ENCODE measurements at regions not wholly inside any gene's neighbourhood (a gene's known extent, or its start where the extent isn't known, plus 50 kb on each side); places are given as distances from the start of the nearest gene placed in this dataset.

DNA sequence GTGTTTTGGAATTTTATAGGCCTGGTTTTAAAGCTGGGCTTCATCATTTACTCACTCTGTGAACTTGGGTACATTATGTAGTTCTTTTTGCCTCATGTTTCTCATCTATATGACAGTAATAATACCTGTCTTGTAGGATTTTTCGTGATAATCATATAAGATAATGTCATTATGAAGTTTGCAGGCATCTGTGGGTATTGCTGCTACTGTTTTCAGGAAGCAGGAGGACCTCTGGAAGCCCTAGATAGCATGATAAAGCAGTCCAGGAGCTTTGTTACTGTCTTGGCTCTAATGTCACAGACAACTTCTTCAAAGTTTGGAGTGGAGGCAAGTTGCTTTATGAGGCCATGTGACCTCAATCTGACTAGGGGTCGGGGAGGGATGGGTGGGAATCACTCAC lies 145.0 kb upstream of the MEIS2 start:
- Histone ChIP-seq H3K4me2 (ENCODE audit: low read length) (no peak overlapping the region), H2BK120ac (ENCODE audit: insufficient read depth, low read length, poor library complexity) (no peak overlapping the region), H3K23ac (ENCODE audit: low read length) (no peak overlapping the region), H3K14ac (ENCODE audit: low read length) (no peak overlapping the region), H2BK5ac (ENCODE audit: low read depth, low read length, poor library complexity) (no peak overlapping the region), H3K4ac (ENCODE audit: low read depth, low read length) (no peak overlapping the region), H3K18ac (ENCODE audit: low read length) (no peak overlapping the region), H3K4me3 (ENCODE audit: low read depth, low read length) (no peak overlapping the region), H3K4me1 (ENCODE audit: control insufficient read depth in 1 of 2, insufficient read depth in 2 of 2, low read length in 2 of 2) (no peaks in the 10 kb centered on the region), H3K79me1 (ENCODE audit: low read length) (no peaks in the 10 kb centered on the region), H2BK12ac (ENCODE audit: low read length) (no peak overlapping the region), H2AK5ac (ENCODE audit: low read length) (no peak overlapping the region), H4K12ac (ENCODE audit: low read depth, low read length) (no peak overlapping the region), H2AFZ (ENCODE audit: insufficient read depth, low read length, poor library complexity) (no peak overlapping the region), H3K9ac (ENCODE audit: low read length) (no peak overlapping the region), H4K91ac (ENCODE audit: low read depth, low read length) (no peak overlapping the region), H3K9me3 (ENCODE audit: insufficient read depth, low read depth, low read length) (no peaks in the 10 kb centered on the region), H3K79me2 (ENCODE audit: control insufficient read depth, insufficient read depth, low read length, poor library complexity) (no peaks in the 10 kb centered on the region), H4K8ac (ENCODE audit: low read depth, low read length) (no peak overlapping the region), H3K27me3 (ENCODE audit: insufficient read depth, low read length) (no peaks in the 10 kb centered on the region), H3K36me3 (ENCODE audit: control insufficient read depth in 1 of 2, insufficient read depth in 2 of 2, low read length in 2 of 2) (no peaks in the 10 kb centered on the region), H3K27ac (ENCODE audit: low read depth, low read length) (no peak overlapping the region)
- DNase-seq: no peak
- WGBS (ENCODE audit: extremely low coverage, insufficient coverage, insufficient read length): no CpG with 5 or more reads among the region's 2 CpGs

- Histone ChIP-seq H3K4me2 (ENCODE audit: low read length) (no peak overlapping the region), H3K27me3 (ENCODE audit: insufficient read depth, low read length) (no peaks in the 10 kb centered on the region), H3K79me1 (ENCODE audit: low read length) (no peaks in the 10 kb centered on the region), H3K18ac (ENCODE audit: low read length) (no peak overlapping the region), H2AK5ac (ENCODE audit: low read length) (no peak overlapping the region), H2BK120ac (ENCODE audit: insufficient read depth, low read length, poor library complexity) (no peak overlapping the region), H2BK12ac (ENCODE audit: low read length) (no peak overlapping the region), H4K12ac (ENCODE audit: low read depth, low read length) (no peak overlapping the region), H3K4ac (ENCODE audit: low read depth, low read length) (no peak overlapping the region), H4K91ac (ENCODE audit: low read depth, low read length) (no peak overlapping the region), H3K4me1 (ENCODE audit: control insufficient read depth in 1 of 2, insufficient read depth in 2 of 2, low read length in 2 of 2) (no peaks in the 10 kb centered on the region), H3K36me3 (ENCODE audit: control insufficient read depth in 1 of 2, insufficient read depth in 2 of 2, low read length in 2 of 2) (no peaks in the 10 kb centered on the region), H2BK5ac (ENCODE audit: low read depth, low read length, poor library complexity) (no peak overlapping the region), H3K23ac (ENCODE audit: low read length) (no peak overlapping the region), H4K8ac (ENCODE audit: low read depth, low read length) (no peak overlapping the region), H2AFZ (ENCODE audit: insufficient read depth, low read length, poor library complexity) (no peak overlapping the region), H3K27ac (ENCODE audit: low read depth, low read length) (no peak overlapping the region), H3K9me3 (ENCODE audit: insufficient read depth, low read depth, low read length) (no peaks in the 10 kb centered on the region), H3K9ac (ENCODE audit: low read length) (no peak overlapping the region), H3K4me3 (ENCODE audit: low read depth, low read length) (no peak overlapping the region), H3K79me2 (ENCODE audit: control insufficient read depth, insufficient read depth, low read length, poor library complexity) (no peaks in the 10 kb centered on the region), H3K14ac (ENCODE audit: low read length) (no peak overlapping the region)
- peak in 1 of 2 donors; percentile 10 for DNase-seq
- WGBS (ENCODE audit: extremely low coverage, insufficient coverage, insufficient read length): no CpG with 5 or more reads among the region's 1 CpG
Observed at GRCh38 chr15:37246065-37246464, 145.7 kb upstream of the MEIS2 start.

GRCh38 chr15:37246856-37247255 lies 146.5 kb upstream of the MEIS2 start:
- H2BK5ac ChIP-seq (ENCODE audit: low read depth, low read length, poor library complexity): no peak overlapping the region
- H3K27me3 ChIP-seq (ENCODE audit: insufficient read depth, low read length): no peaks in the 10 kb centered on the region
- no peak overlapping the region for H4K8ac ChIP-seq (ENCODE audit: low read depth, low read length)
- no peak overlapping the region for H3K27ac ChIP-seq (ENCODE audit: low read depth, low read length)
- H4K91ac ChIP-seq (ENCODE audit: low read depth, low read length): no peak overlapping the region
- H3K4me2 ChIP-seq (ENCODE audit: low read length): no peak overlapping the region
- no peak overlapping the region for H2AFZ ChIP-seq (ENCODE audit: insufficient read depth, low read length, poor library complexity)
- H3K36me3 ChIP-seq (ENCODE audit: control insufficient read depth in 1 of 2, insufficient read depth in 2 of 2, low read length in 2 of 2): no peaks in the 10 kb centered on the region
- H3K4me3 ChIP-seq (ENCODE audit: low read depth, low read length): no peak overlapping the region
- no peak overlapping the region for H3K23ac ChIP-seq (ENCODE audit: low read length)
- DNase-seq: no peak
- no CpG with 5 or more reads among the region's 3 CpGs for WGBS (ENCODE audit: extremely low coverage, insufficient coverage, insufficient read length)
- no peak overlapping the region for H3K18ac ChIP-seq (ENCODE audit: low read length)
- no peak overlapping the region for H3K14ac ChIP-seq (ENCODE audit: low read length)
- H3K79me1 ChIP-seq (ENCODE audit: low read length): no peaks in the 10 kb centered on the region
- H3K4ac ChIP-seq (ENCODE audit: low read depth, low read length): no peak overlapping the region
- H3K9me3 ChIP-seq (ENCODE audit: insufficient read depth, low read depth, low read length): no peaks in the 10 kb centered on the region
- H2BK12ac ChIP-seq (ENCODE audit: low read length): no peak overlapping the region
- H4K12ac ChIP-seq (ENCODE audit: low read depth, low read length): no peak overlapping the region
- no peak overlapping the region for H3K9ac ChIP-seq (ENCODE audit: low read length)
- H2BK120ac ChIP-seq (ENCODE audit: insufficient read depth, low read length, poor library complexity): no peak overlapping the region
- no peak overlapping the region for H2AK5ac ChIP-seq (ENCODE audit: low read length)
- H3K79me2 ChIP-seq (ENCODE audit: control insufficient read depth, insufficient read depth, low read length, poor library complexity): no peaks in the 10 kb centered on the region
- no peaks in the 10 kb centered on the region for H3K4me1 ChIP-seq (ENCODE audit: control insufficient read depth in 1 of 2, insufficient read depth in 2 of 2, low read length in 2 of 2)

DNA sequence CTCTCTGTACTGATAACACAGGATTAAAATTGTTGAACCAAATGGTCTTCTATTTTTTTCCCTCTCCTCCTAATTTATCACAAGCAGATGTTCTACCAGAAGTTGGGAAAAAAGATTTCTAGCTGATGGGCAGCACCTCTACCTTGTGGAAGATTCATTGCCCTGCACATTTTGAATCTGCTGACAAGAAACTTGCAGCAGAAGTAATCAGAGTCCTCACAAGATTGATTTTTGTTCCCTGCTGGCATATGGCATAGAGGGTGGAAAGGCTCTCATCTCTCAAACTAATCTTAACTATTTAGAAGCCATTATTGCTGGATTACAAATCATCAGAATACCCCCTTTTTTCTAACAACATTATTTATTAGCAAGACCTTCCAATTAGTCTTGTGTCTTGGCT lies 148.9 kb upstream of the MEIS2 start:
- Histone ChIP-seq H3K4ac (ENCODE audit: low read depth, low read length) (no peak overlapping the region), H3K9me3 (ENCODE audit: insufficient read depth, low read depth, low read length) (no peaks in the 10 kb centered on the region), H3K4me1 (ENCODE audit: control insufficient read depth in 1 of 2, insufficient read depth in 2 of 2, low read length in 2 of 2) (no peaks in the 10 kb centered on the region), H3K36me3 (ENCODE audit: control insufficient read depth in 1 of 2, insufficient read depth in 2 of 2, low read length in 2 of 2) (no peaks in the 10 kb centered on the region), H4K12ac (ENCODE audit: low read depth, low read length) (no peak overlapping the region), H3K9ac (ENCODE audit: low read length) (no peak overlapping the region), H3K4me3 (ENCODE audit: low read depth, low read length) (no peak overlapping the region), H2AK5ac (ENCODE audit: low read length) (no peak overlapping the region), H3K4me2 (ENCODE audit: low read length) (no peak overlapping the region), H4K91ac (ENCODE audit: low read depth, low read length) (no peak overlapping the region), H3K14ac (ENCODE audit: low read length) (no peak overlapping the region), H3K27me3 (ENCODE audit: insufficient read depth, low read length) (no peaks in the 10 kb centered on the region), H3K18ac (ENCODE audit: low read length) (no peak overlapping the region), H2AFZ (ENCODE audit: insufficient read depth, low read length, poor library complexity) (no peak overlapping the region), H3K79me1 (ENCODE audit: low read length) (no peaks in the 10 kb centered on the region), H2BK120ac (ENCODE audit: insufficient read depth, low read length, poor library complexity) (no peak overlapping the region), H4K8ac (ENCODE audit: low read depth, low read length) (no peak overlapping the region), H3K79me2 (ENCODE audit: control insufficient read depth, insufficient read depth, low read length, poor library complexity) (no peaks in the 10 kb centered on the region), H2BK5ac (ENCODE audit: low read depth, low read length, poor library complexity) (no peak overlapping the region), H2BK12ac (ENCODE audit: low read length) (no peak overlapping the region), H3K27ac (ENCODE audit: low read depth, low read length) (no peak overlapping the region), H3K23ac (ENCODE audit: low read length) (no peak overlapping the region)
- no peak for DNase-seq

DNA sequence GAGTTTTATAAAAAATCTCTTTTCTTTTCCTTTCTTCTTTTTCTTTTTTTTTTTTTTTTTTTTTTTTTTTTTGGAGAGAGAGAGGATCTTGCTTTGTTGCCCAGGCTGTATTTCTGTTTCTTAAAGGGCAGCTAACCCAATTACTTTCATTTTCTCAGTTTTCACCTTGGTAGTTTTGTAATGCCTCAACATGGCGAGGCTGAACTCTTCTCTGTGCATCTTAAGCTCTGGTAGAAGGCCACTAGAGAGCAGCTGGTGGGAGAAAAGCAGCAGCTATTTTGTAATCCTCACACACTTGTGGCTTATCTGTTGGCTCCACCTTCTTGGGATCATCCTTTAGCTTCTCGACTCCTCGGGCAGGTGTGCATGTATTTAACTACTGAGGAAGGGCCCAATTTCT lies 152.2 kb upstream of the MEIS2 start:
- no peak overlapping the region for H3K23ac ChIP-seq (ENCODE audit: low read length)
- no peak overlapping the region for H3K14ac ChIP-seq (ENCODE audit: low read length)
- no peaks in the 10 kb centered on the region for H3K79me2 ChIP-seq (ENCODE audit: control insufficient read depth, insufficient read depth, low read length, poor library complexity)
- no peak overlapping the region for H2BK5ac ChIP-seq (ENCODE audit: low read depth, low read length, poor library complexity)
- no peak overlapping the region for H3K4me2 ChIP-seq (ENCODE audit: low read length)
- no peaks in the 10 kb centered on the region for H3K79me1 ChIP-seq (ENCODE audit: low read length)
- no CpG with 5 or more reads among the region's 3 CpGs for WGBS (ENCODE audit: extremely low coverage, insufficient coverage, insufficient read length)
- H2BK12ac ChIP-seq (ENCODE audit: low read length): no peak overlapping the region
- H2AFZ ChIP-seq (ENCODE audit: insufficient read depth, low read length, poor library complexity): no peak overlapping the region
- peak overlapping the region; percentile 10 for H2AK5ac ChIP-seq (ENCODE audit: low read length)
- H4K8ac ChIP-seq (ENCODE audit: low read depth, low read length): no peak overlapping the region
- H3K4ac ChIP-seq (ENCODE audit: low read depth, low read length): no peak overlapping the region
- no peak overlapping the region for H3K4me3 ChIP-seq (ENCODE audit: low read depth, low read length)
- no peak overlapping the region for H3K9ac ChIP-seq (ENCODE audit: low read length)
- H3K18ac ChIP-seq (ENCODE audit: low read length): no peak overlapping the region
- H3K9me3 ChIP-seq (ENCODE audit: insufficient read depth, low read depth, low read length): no peaks in the 10 kb centered on the region
- no peak overlapping the region for H2BK120ac ChIP-seq (ENCODE audit: insufficient read depth, low read length, poor library complexity)
- DNase-seq: no peak
- no peak overlapping the region for H3K27ac ChIP-seq (ENCODE audit: low read depth, low read length)
- H4K12ac ChIP-seq (ENCODE audit: low read depth, low read length): no peak overlapping the region
- H3K4me1 ChIP-seq (ENCODE audit: control insufficient read depth in 1 of 2, insufficient read depth in 2 of 2, low read length in 2 of 2): no peaks in the 10 kb centered on the region
- no peaks in the 10 kb centered on the region for H3K36me3 ChIP-seq (ENCODE audit: control insufficient read depth in 1 of 2, insufficient read depth in 2 of 2, low read length in 2 of 2)
- H3K27me3 ChIP-seq (ENCODE audit: insufficient read depth, low read length): no peaks in the 10 kb centered on the region
- no peak overlapping the region for H4K91ac ChIP-seq (ENCODE audit: low read depth, low read length)

Data from trophoblast cell (in vitro differentiated cells and primary cell).